ENCODE measurements at regions not wholly inside any gene's neighbourhood (a gene's known extent, or its start where the extent isn't known, plus 50 kb on each side); places are given as distances from the start of the nearest gene placed in this dataset.

GRCh38 chr6:137715589-137716045 is 151.4 kb upstream of the TNFAIP3 start:
- WGBS, 2 experiments (ENCODE audit: extremely low coverage in 1 of 2, insufficient coverage in 1 of 2, insufficient read length in 1 of 2, insufficient replicate concordance in 2 of 2, low coverage in 1 of 2, low lambda C conversion rate in 2 of 2, missing lambda C conversion rate in 1 of 2) = 80% methylated on average over 4 of the region's 4 CpGs; no CpG with 5 or more reads in 1 of the 2 experiments
- Histone ChIP-seq H3K79me1 (ENCODE audit: low read depth, low read length) (no peaks in the 10 kb centered on the region), H3K56ac (replicated peaks; ENCODE audit: insufficient read length, low read depth, low read length) (no peak overlapping the region), H2AFZ (ENCODE audit: low read length) (no peak overlapping the region), H4K5ac (ENCODE audit: insufficient read length, low read depth, low read length) (no peak overlapping the region), H3K23ac (ENCODE audit: insufficient read length) (no peak overlapping the region), H2BK12ac (ENCODE audit: low read depth, low read length) (no peak overlapping the region), H2AK5ac (ENCODE audit: low read depth, low read length) (no peak overlapping the region), H2BK15ac (ENCODE audit: low read length) (no peak overlapping the region), H3K23me2 (ENCODE audit: low read depth, low read length) (no peaks in the 10 kb centered on the region), H4K91ac (replicated peaks; ENCODE audit: insufficient read length, low read length) (no peak overlapping the region), H3K9me3 (ENCODE audit: insufficient read depth in 2 of 2, low read depth in 1 of 2, low read length in 1 of 2) (no peaks in the 10 kb centered on the region), H3K14ac (ENCODE audit: insufficient read length) (no peak overlapping the region), H2BK5ac (ENCODE audit: low read depth, low read length) (no peak overlapping the region), H3K4me3 (ENCODE audit: extremely low read depth in 1 of 4, insufficient read depth in 2 of 4, low read depth in 3 of 4, low read length in 4 of 4) (no peak overlapping the region), H4K20me1 (replicated peaks in 1 of 2; ENCODE audit: control insufficient read depth in 1 of 2, insufficient read depth in 2 of 2, low read length in 2 of 2) (no peaks in the 10 kb centered on the region), H3K27ac (ENCODE audit: low read depth, low read length) (no peak overlapping the region), H3K27me3 (replicated peaks in 1 of 4; ENCODE audit: control insufficient read depth in 3 of 4, extremely low read depth in 1 of 4, insufficient read depth in 3 of 4, low read length in 3 of 4) (peaks cover 0 to 1% (median 0%) of the 10 kb centered on the region in 4 experiments; a peak in 1 of 7 replicates), H4K8ac (ENCODE audit: extremely low read depth, insufficient read depth, low read length) (no peak overlapping the region), H3K4me1 (replicated peaks in 1 of 4; ENCODE audit: control insufficient read depth in 3 of 4, insufficient read depth in 4 of 4, low read length in 3 of 4) (no peaks in the 10 kb centered on the region), H3K18ac (ENCODE audit: extremely low read depth, low read length) (no peak overlapping the region), H2BK20ac (ENCODE audit: low read length) (no peak overlapping the region), H3K79me2 (ENCODE audit: control insufficient read depth in 1 of 2, insufficient read depth in 2 of 2, low read length in 2 of 2) (no peaks in the 10 kb centered on the region), H3K9ac (replicated peaks in 1 of 4; ENCODE audit: extremely low read depth in 1 of 4, low read depth in 3 of 4, low read length in 3 of 4) (no peak overlapping the region), H3K4ac (replicated peaks; ENCODE audit: insufficient read length, low read depth, low read length) (no peak overlapping the region), H3K36me3 (ENCODE audit: control insufficient read depth in 2 of 4, insufficient read depth in 4 of 4, low read length in 3 of 4) (no peaks in the 10 kb centered on the region), H2BK120ac (replicated peaks; ENCODE audit: low read depth, low read length) (no peak overlapping the region), H3K4me2 (ENCODE audit: insufficient read depth in 1 of 2, low read depth in 2 of 2, low read length in 2 of 2) (no peak overlapping the region)
- POLR2A ChIA-PET (ENCODE audit: partially characterized antibody) = no interaction called here
- CTCF ChIA-PET (ENCODE audit: partially characterized antibody) = interaction anchor here (1.3 to 3.0 kb wide), 6 partner anchors 7 to 292 kb away, joined by 3 to 15 read pairs (median 6); no protein-coding TSS in a partner anchor
- no peak for DNase-seq (ENCODE audit: low read depth in 1 of 2, low spot score in 2 of 2)
- no peak for FAIRE-seq
- TF ChIP-seq ASH2L (IDR thresholded peaks at IDR 0.05; ENCODE audit: low read length) = no peak
- TF ChIP-seq GABPA (IDR thresholded peaks at IDR 0.05; ENCODE audit: borderline replicate concordance, insufficient read depth, low read length) = no peak
- TF ChIP-seq EZH2 (IDR thresholded peaks at IDR 0.05; ENCODE audit: low read depth, low read length, severe bottlenecking) = no peak
- TF ChIP-seq SP2 (IDR thresholded peaks at IDR 0.05; ENCODE audit: low read length) = no peak
- TF ChIP-seq TCF12 (IDR thresholded peaks at IDR 0.05; ENCODE audit: low read depth, low read length) = no peak
- TF ChIP-seq RBBP5 (IDR thresholded peaks at IDR 0.05; ENCODE audit: borderline replicate concordance, low read depth, low read length) = no peak
- no peak for TF ChIP-seq JUND (IDR thresholded peaks at IDR 0.05; ENCODE audit: low read length)
- no peak for TF ChIP-seq SIRT6 (IDR thresholded peaks at IDR 0.05; ENCODE audit: low read length)
- TF ChIP-seq E2F6 (IDR thresholded peaks at IDR 0.05) = no peak
- no peak for TF ChIP-seq CBX8 (IDR thresholded peaks at IDR 0.05; ENCODE audit: borderline replicate concordance, low read depth, low read length)
- no peak for TF ChIP-seq SP1 (IDR thresholded peaks at IDR 0.05; ENCODE audit: low read depth, low read length)
- no peak for TF ChIP-seq GTF2F1 (IDR thresholded peaks at IDR 0.05; ENCODE audit: borderline replicate concordance, low read depth, low read length)
- no peak for TF ChIP-seq ATF2 (IDR thresholded peaks at IDR 0.05; ENCODE audit: low read length)

All from H1 (cell line).